Epithelial cell of esophagus (primary cell): ENCODE measurements at regions not wholly inside any gene's neighbourhood (a gene's known extent, or its start where the extent isn't known, plus 50 kb on each side); places are given as distances from the start of the nearest gene placed in this dataset.

Source experiments
- DNase-seq: peaks from one replicate; pipeline ENCODE4 v3.0.0; 2010; ENCODE audit warnings: low read depth
- H3K4me3 ChIP-seq: 2 replicates; pipeline ENCODE4 v1.5.1; 2011; ENCODE audit warnings: mild to moderate bottlenecking, low read length, control low read depth
- CTCF ChIP-seq: IDR thresholded peaks from 2 replicates; pipeline ENCODE4 v1.5.1; 2011; ENCODE audit warnings: low read depth, mild to moderate bottlenecking, low read length, control low read depth, inconsistent platforms; ENCODE audit not compliant: insufficient read depth; ENCODE audit errors: missing control alignments

GRCh38 chr5:158069838-158070237 lies 210.9 kb upstream of the CLINT1 start:
- no peak for TF ChIP-seq CTCF
- no peak overlapping the region for H3K4me3 ChIP-seq

GRCh38 chr5:158068964-158069363 lies 210.0 kb upstream of the CLINT1 start:
- no peak for DNase-seq
- no peak for TF ChIP-seq CTCF
- no peak overlapping the region for H3K4me3 ChIP-seq

More at GRCh38 chr5:158069838-158070237, 210.9 kb upstream of the CLINT1 start:
- DNase-seq: no peak

- no peak for DNase-seq
- TF ChIP-seq CTCF: no peak
Measured at GRCh38 chr5:158066076-158066475, 207.1 kb upstream of the CLINT1 start.

GRCh38 chr5:158064334-158065123 lies 205.6 kb upstream of the CLINT1 start:
- TF ChIP-seq CTCF: no peak
- no peak for DNase-seq
- no peak overlapping the region for H3K4me3 ChIP-seq

More at GRCh38 chr5:158066076-158066475, 207.1 kb upstream of the CLINT1 start:
- no peak overlapping the region for H3K4me3 ChIP-seq

- no peak overlapping the region for H3K4me3 ChIP-seq
- TF ChIP-seq CTCF: no peak
- no peak for DNase-seq
Measured at GRCh38 chr5:158063052-158063451, 204.1 kb upstream of the CLINT1 start.

- no peak for TF ChIP-seq CTCF
- no peak overlapping the region for H3K4me3 ChIP-seq
Measured at GRCh38 chr5:158061451-158061850, 202.5 kb upstream of the CLINT1 start.

GRCh38 chr5:158060212-158060611 lies 201.3 kb upstream of the CLINT1 start:
- peak; percentile 85 for DNase-seq
- no peak for TF ChIP-seq CTCF
- H3K4me3 ChIP-seq: no peak overlapping the region

More at GRCh38 chr5:158061451-158061850, 202.5 kb upstream of the CLINT1 start:
- DNase-seq: no peak
